Adrenal gland (tissue), 5 donors: ENCODE measurements at regions not wholly inside any gene's neighbourhood (a gene's known extent, or its start where the extent isn't known, plus 50 kb on each side); places are given as distances from the start of the nearest gene placed in this dataset.

Source experiments
- CTCF ChIP-seq, 6 experiments: fragments of 450-650 bp in 4 of 6; fragments of 200-600 bp in 2 of 6; sonication (generic) in 1 of 6; IDR thresholded peaks; 1 replicate in 5 of 6; 2 replicates in 1 of 6; pipeline versions ENCODE4 v1.5.1 to v1.8.0; 2016 to 2021; ENCODE audit warnings: antibody characterized with exemption in 6 of 6, mild to moderate bottlenecking in 2 of 6, moderate library complexity in 1 of 6
- POLR2A ChIP-seq, 2 donors: fragments of 450-650 bp; IDR thresholded peaks; one replicate each; pipeline ENCODE4 v1.6.1; 2017; ENCODE audit warnings: antibody characterized with exemption in 2 of 2, mild to moderate bottlenecking in 2 of 2, moderate library complexity in 1 of 2
- donor health status: DM: no; HTN: no; CAD: no.

- TF ChIP-seq CTCF (IDR thresholded peaks at IDR 0.05) (no peak), POLR2A (IDR thresholded peaks at IDR 0.05) (no peak)
Measured at GRCh38 chr16:17839272-17839671, 368.5 kb upstream of the XYLT1 start.
